ENCODE measurements at regions not wholly inside any gene's neighbourhood (a gene's known extent, or its start where the extent isn't known, plus 50 kb on each side); places are given as distances from the start of the nearest gene placed in this dataset.
"Not testable (repeated sequence)": the region's sequence is repeated elsewhere in the genome, so short reads cannot be mapped to it uniquely, and the experiment has no call there.

- not testable (repeated sequence) for TF ChIP-seq POLR2A (IDR thresholded peaks at IDR 0.05)
- TF ChIP-seq, protein P1, sequence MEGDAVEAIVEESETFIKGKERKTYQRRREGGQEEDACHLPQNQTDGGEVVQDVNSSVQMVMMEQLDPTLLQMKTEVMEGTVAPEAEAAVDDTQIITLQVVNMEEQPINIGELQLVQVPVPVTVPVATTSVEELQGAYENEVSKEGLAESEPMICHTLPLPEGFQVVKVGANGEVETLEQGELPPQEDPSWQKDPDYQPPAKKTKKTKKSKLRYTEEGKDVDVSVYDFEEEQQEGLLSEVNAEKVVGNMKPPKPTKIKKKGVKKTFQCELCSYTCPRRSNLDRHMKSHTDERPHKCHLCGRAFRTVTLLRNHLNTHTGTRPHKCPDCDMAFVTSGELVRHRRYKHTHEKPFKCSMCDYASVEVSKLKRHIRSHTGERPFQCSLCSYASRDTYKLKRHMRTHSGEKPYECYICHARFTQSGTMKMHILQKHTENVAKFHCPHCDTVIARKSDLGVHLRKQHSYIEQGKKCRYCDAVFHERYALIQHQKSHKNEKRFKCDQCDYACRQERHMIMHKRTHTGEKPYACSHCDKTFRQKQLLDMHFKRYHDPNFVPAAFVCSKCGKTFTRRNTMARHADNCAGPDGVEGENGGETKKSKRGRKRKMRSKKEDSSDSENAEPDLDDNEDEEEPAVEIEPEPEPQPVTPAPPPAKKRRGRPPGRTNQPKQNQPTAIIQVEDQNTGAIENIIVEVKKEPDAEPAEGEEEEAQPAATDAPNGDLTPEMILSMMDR (IDR thresholded peaks at IDR 0.05): not testable (repeated sequence)
Observed at GRCh38 chr9:78172610-78173009, 63.3 kb upstream of the CEP78 start.
